ENCODE measurements at regions not wholly inside any gene's neighbourhood (a gene's known extent, or its start where the extent isn't known, plus 50 kb on each side); places are given as distances from the start of the nearest gene placed in this dataset.

DNA sequence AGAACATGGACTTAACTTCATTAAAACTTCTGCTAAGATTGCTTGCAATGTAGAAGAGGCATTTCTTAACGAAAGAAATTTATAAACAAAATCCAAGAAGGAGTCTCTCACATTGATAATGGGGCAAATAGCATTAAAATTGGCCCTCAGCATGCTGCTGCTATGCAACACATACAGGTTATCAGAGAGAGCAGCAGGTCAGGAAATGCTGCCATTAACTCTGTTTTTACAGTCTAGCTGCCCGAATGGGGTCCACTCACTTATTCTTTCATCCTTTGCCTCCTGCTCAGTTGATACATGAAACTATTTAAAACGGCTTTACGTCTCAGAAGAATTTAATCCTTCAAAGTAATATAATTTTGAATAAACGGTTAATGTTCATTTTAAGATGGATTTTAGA lies 620.4 kb downstream of the SLC16A7 start (continued):
- TF ChIP-seq, protein P1, sequence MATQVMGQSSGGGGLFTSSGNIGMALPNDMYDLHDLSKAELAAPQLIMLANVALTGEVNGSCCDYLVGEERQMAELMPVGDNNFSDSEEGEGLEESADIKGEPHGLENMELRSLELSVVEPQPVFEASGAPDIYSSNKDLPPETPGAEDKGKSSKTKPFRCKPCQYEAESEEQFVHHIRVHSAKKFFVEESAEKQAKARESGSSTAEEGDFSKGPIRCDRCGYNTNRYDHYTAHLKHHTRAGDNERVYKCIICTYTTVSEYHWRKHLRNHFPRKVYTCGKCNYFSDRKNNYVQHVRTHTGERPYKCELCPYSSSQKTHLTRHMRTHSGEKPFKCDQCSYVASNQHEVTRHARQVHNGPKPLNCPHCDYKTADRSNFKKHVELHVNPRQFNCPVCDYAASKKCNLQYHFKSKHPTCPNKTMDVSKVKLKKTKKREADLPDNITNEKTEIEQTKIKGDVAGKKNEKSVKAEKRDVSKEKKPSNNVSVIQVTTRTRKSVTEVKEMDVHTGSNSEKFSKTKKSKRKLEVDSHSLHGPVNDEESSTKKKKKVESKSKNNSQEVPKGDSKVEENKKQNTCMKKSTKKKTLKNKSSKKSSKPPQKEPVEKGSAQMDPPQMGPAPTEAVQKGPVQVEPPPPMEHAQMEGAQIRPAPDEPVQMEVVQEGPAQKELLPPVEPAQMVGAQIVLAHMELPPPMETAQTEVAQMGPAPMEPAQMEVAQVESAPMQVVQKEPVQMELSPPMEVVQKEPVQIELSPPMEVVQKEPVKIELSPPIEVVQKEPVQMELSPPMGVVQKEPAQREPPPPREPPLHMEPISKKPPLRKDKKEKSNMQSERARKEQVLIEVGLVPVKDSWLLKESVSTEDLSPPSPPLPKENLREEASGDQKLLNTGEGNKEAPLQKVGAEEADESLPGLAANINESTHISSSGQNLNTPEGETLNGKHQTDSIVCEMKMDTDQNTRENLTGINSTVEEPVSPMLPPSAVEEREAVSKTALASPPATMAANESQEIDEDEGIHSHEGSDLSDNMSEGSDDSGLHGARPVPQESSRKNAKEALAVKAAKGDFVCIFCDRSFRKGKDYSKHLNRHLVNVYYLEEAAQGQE (IDR thresholded peaks at IDR 0.05) = no peak

DNA sequence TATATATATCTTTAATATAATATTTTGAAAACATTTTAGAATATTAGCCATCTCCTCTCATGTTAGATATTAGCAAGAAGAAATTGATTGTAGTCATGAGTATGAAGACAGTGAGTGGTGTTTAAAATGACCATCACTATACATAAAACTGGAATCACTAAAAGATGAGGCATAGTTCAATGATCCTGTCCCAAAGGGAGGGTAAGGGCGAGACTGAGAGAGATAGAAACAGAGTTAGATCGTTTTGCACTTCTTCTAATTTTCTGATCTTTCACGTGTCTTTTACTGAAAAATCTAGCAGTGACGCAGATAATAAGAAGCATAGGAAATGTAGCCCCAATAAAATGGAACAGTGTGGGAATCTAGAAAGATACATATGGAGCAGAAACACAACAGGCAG lies 627.4 kb downstream of the SLC16A7 start:
- no peak overlapping the region for H3K27ac ChIP-seq (ENCODE audit: low read depth in 1 of 2, low read length in 2 of 2)
- DNase-seq (ENCODE audit: low spot score) = no peak
- TF ChIP-seq RXRA (IDR thresholded peaks at IDR 0.05) (no peak), JUND (IDR thresholded peaks at IDR 0.05) (no peak), FOXA2 (IDR thresholded peaks at IDR 0.05) (no peak), NR2F2 (IDR thresholded peaks at IDR 0.05) (no peak), YY1 (IDR thresholded peaks at IDR 0.05) (no peak), HNF4A (conservative IDR thresholded peaks at IDR 0.05) (no peak), FOXA1 (IDR thresholded peaks at IDR 0.05) (no peak), HNF4G (IDR thresholded peaks at IDR 0.05) (no peak), EGR1 (IDR thresholded peaks at IDR 0.05; ENCODE audit: low read depth in 2 of 2) (no peak)
- TF ChIP-seq, protein P2, sequence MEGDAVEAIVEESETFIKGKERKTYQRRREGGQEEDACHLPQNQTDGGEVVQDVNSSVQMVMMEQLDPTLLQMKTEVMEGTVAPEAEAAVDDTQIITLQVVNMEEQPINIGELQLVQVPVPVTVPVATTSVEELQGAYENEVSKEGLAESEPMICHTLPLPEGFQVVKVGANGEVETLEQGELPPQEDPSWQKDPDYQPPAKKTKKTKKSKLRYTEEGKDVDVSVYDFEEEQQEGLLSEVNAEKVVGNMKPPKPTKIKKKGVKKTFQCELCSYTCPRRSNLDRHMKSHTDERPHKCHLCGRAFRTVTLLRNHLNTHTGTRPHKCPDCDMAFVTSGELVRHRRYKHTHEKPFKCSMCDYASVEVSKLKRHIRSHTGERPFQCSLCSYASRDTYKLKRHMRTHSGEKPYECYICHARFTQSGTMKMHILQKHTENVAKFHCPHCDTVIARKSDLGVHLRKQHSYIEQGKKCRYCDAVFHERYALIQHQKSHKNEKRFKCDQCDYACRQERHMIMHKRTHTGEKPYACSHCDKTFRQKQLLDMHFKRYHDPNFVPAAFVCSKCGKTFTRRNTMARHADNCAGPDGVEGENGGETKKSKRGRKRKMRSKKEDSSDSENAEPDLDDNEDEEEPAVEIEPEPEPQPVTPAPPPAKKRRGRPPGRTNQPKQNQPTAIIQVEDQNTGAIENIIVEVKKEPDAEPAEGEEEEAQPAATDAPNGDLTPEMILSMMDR (IDR thresholded peaks at IDR 0.05; ENCODE audit: low read depth, low read length, missing input control) = no peak
- TF ChIP-seq, protein P3, sequence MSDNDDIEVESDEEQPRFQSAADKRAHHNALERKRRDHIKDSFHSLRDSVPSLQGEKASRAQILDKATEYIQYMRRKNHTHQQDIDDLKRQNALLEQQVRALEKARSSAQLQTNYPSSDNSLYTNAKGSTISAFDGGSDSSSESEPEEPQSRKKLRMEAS (IDR thresholded peaks at IDR 0.05) = no peak
- TF ChIP-seq, protein P4, sequence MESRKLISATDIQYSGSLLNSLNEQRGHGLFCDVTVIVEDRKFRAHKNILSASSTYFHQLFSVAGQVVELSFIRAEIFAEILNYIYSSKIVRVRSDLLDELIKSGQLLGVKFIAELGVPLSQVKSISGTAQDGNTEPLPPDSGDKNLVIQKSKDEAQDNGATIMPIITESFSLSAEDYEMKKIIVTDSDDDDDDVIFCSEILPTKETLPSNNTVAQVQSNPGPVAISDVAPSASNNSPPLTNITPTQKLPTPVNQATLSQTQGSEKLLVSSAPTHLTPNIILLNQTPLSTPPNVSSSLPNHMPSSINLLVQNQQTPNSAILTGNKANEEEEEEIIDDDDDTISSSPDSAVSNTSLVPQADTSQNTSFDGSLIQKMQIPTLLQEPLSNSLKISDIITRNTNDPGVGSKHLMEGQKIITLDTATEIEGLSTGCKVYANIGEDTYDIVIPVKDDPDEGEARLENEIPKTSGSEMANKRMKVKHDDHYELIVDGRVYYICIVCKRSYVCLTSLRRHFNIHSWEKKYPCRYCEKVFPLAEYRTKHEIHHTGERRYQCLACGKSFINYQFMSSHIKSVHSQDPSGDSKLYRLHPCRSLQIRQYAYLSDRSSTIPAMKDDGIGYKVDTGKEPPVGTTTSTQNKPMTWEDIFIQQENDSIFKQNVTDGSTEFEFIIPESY (IDR thresholded peaks at IDR 0.05) = no peak
- TF ChIP-seq, protein P1 (IDR thresholded peaks at IDR 0.05) = no peak
- TF ChIP-seq, protein P5, sequence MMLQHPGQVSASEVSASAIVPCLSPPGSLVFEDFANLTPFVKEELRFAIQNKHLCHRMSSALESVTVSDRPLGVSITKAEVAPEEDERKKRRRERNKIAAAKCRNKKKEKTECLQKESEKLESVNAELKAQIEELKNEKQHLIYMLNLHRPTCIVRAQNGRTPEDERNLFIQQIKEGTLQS (IDR thresholded peaks at IDR 0.05) = no peak
- no peak overlapping the region for H3K4me3 ChIP-seq (ENCODE audit: low read depth in 1 of 3, low read length in 3 of 3)
- no peak overlapping the region for H3K9ac ChIP-seq (ENCODE audit: low read depth in 1 of 2, low read length in 2 of 2)
- H3K9me3 ChIP-seq (ENCODE audit: control insufficient read depth in 4 of 4, low read length in 3 of 4) = no peaks in the 10 kb centered on the region
- H3K4me1 ChIP-seq (ENCODE audit: control insufficient read depth in 4 of 4, insufficient read depth in 4 of 4, low read length in 3 of 4) = no peaks in the 10 kb centered on the region
- no peaks in the 10 kb centered on the region for H3K36me3 ChIP-seq (ENCODE audit: control insufficient read depth in 4 of 4, insufficient read depth in 3 of 4, low read depth in 1 of 4, low read length in 3 of 4)
- WGBS = 59% methylated on average over 4 of the region's 4 CpGs
- no peaks in the 10 kb centered on the region for H3K27me3 ChIP-seq (ENCODE audit: control insufficient read depth in 4 of 4, insufficient read depth in 4 of 4, low read length in 3 of 4)
